Testis (tissue), 2 donors: ENCODE measurements at regions not wholly inside any gene's neighbourhood (a gene's known extent, or its start where the extent isn't known, plus 50 kb on each side); places are given as distances from the start of the nearest gene placed in this dataset.

Experiments used
- DNase-seq: peaks from one replicate; pipeline ENCODE4 v3.0.0-alpha.2; 2019
- H3K27ac ChIP-seq, 2 donors: fragments of 200-600 bp; sonication (generic); one replicate each; pipeline ENCODE4 v1.5.1; 2019
- H3K27me3 ChIP-seq: fragments of 200-600 bp; sonication (generic); one replicate; pipeline ENCODE4 v1.5.1; 2019
- H3K36me3 ChIP-seq: fragments of 200-600 bp; sonication (generic); one replicate; pipeline ENCODE4 v1.5.1; 2017; ENCODE audit warnings: low read depth; ENCODE audit errors: missing control alignments
- H3K4me1 ChIP-seq: fragments of 200-600 bp; sonication (generic); one replicate; pipeline ENCODE4 v1.5.1; 2019
- H3K4me3 ChIP-seq, 2 donors: fragments of 200-600 bp; sonication (generic); one replicate each; pipeline ENCODE4 v1.5.1; 2017 to 2019
- H3K9me3 ChIP-seq: fragments of 200-600 bp; sonication (generic); one replicate; pipeline ENCODE4 v1.5.1; 2017
- POLR2A ChIP-seq: fragments of 450-650 bp; IDR thresholded peaks from one replicate; pipeline ENCODE4 v1.6.1; 2017; ENCODE audit warnings: antibody characterized with exemption, mild to moderate bottlenecking, moderate library complexity
- WGBS, 2 donors: methylation state at CpG; one replicate each; pipeline ENCODE4 v1.1.5; 2018; 5-methylcytosine and 5-hydroxymethylcytosine counted together
- intact Hi-C: fragments of 100-400 bp; cut with DNase I; formaldehyde crosslinking; loops from one replicate; pipeline ENCODE4 v1.15.1; 2023; ENCODE audit warnings: low total_unique reads
- TF ChIP-seq, protein P1 (sequence below), 3 experiments: fragments of 450-650 bp in 2 of 3; fragments of 200-600 bp in 1 of 3; sonication (generic) in 1 of 3; IDR thresholded peaks; one replicate each; pipeline ENCODE4 v1.5.1; 2016 to 2019; ENCODE audit warnings: antibody characterized with exemption in 3 of 3, mild to moderate bottlenecking in 2 of 3, moderate library complexity in 1 of 3

DNA sequence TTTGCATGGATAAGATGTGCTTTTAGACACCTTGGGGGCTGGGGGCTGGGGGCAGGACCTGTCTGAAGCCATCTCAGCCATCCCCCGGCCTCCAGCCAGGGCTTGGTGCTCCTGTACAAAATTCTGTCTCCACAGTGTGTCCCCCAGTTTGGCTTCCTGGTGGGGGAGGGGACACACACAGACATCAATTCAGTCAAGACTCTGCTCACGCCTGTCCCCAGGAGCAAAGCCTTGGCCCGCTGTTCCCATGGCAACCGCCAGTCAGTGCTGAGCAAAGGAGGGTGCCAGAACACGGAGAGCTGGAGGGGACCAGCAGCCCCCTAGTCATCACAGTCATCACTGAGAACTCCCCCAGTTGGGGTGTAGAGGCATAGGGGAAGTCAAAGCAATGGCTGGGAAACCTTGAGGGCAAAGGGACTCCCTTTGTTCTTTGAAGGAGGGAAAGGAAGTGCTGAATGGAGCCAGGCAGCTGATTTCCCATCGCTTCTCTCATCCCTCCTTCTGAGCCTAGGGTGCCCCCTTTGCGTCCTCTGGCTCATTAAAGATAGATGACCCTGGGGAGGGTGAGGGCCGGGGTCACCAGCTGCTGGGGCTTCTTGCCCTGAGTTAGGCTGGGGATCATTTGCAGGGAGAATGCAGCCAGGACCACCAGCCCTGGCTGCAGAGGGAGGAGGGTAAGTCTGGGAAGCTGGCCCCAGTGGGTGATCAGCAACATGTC is 134.9 kb upstream of the IPO9 start:
- 70 to 84% methylated on average over 6 to 8 of the region's 8 CpGs for WGBS, 2 donors
- H3K27ac ChIP-seq = no peak overlapping the region
- DNase-seq = no peak
- H3K4me1 ChIP-seq = peaks cover 18% of the 10 kb centered on the region
- intact Hi-C loops = no loop called here
- H3K9me3 ChIP-seq = no peaks in the 10 kb centered on the region
- H3K27me3 ChIP-seq = no peaks in the 10 kb centered on the region
- TF ChIP-seq, protein P1, sequence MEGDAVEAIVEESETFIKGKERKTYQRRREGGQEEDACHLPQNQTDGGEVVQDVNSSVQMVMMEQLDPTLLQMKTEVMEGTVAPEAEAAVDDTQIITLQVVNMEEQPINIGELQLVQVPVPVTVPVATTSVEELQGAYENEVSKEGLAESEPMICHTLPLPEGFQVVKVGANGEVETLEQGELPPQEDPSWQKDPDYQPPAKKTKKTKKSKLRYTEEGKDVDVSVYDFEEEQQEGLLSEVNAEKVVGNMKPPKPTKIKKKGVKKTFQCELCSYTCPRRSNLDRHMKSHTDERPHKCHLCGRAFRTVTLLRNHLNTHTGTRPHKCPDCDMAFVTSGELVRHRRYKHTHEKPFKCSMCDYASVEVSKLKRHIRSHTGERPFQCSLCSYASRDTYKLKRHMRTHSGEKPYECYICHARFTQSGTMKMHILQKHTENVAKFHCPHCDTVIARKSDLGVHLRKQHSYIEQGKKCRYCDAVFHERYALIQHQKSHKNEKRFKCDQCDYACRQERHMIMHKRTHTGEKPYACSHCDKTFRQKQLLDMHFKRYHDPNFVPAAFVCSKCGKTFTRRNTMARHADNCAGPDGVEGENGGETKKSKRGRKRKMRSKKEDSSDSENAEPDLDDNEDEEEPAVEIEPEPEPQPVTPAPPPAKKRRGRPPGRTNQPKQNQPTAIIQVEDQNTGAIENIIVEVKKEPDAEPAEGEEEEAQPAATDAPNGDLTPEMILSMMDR (IDR thresholded peaks at IDR 0.05) = no peak
- TF ChIP-seq POLR2A = no peak
- no peak overlapping the region for H3K4me3 ChIP-seq
- H3K36me3 ChIP-seq = no peaks in the 10 kb centered on the region

DNA sequence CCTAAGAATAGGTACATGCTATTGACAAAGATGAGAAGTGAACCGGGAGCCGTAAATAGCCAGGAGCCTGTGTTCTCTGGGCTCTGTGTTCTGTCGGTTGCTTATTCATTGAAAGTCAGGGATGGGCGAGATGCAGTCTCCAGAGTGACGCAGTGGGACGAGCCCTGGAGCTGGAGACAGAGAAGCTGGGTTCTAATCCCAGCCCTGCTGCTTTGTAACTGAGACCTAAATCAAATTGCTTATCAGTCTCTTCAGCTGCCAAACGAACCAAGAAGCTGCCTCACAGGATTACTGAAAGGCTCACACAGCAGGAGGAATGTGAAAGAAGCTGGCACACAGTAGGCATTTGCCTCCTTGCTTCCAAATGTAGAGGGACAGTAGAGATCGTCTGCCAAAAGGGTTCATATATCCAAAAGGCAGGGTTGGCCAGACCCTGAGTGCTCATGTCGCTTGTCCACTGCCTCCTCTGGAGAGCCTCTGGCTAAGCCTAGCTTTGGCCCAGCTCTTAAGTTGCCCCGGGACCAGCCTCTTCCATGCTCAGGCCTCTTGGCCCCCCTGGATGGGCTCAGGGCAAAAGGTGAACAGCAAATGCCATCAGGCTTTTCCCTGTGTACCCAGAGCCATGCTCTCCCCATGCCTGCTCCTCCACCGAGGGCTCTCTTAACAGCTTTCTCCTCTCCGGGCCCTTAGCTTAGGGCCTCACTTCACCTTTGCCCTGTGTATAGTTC is 134.2 kb upstream of the IPO9 start:
- intact Hi-C loops = no loop called here
- no peak for TF ChIP-seq POLR2A
- TF ChIP-seq, protein P1 (IDR thresholded peaks at IDR 0.05) = no peak
- H3K9me3 ChIP-seq = no peaks in the 10 kb centered on the region
- H3K27ac ChIP-seq = no peak overlapping the region
- WGBS, 2 donors = 85 to 91% methylated on average over 10 to 12 of the region's 12 CpGs
- H3K4me3 ChIP-seq = no peak overlapping the region
- no peak for DNase-seq
- no peaks in the 10 kb centered on the region for H3K36me3 ChIP-seq
- peaks cover 18% of the 10 kb centered on the region for H3K4me1 ChIP-seq
- H3K27me3 ChIP-seq = no peaks in the 10 kb centered on the region

- DNase-seq = no peak
- TF ChIP-seq POLR2A = no peak
- TF ChIP-seq, protein P1 (IDR thresholded peaks at IDR 0.05) = no peak
- no peaks in the 10 kb centered on the region for H3K36me3 ChIP-seq
- 81 to 82% methylated on average over 6 of the region's 6 CpGs for WGBS, 2 donors
- no peak overlapping the region for H3K4me3 ChIP-seq
- intact Hi-C loops = no loop called here
- H3K27me3 ChIP-seq = no peaks in the 10 kb centered on the region
- peaks cover 18% of the 10 kb centered on the region for H3K4me1 ChIP-seq
- no peak overlapping the region for H3K27ac ChIP-seq
- no peaks in the 10 kb centered on the region for H3K9me3 ChIP-seq
Observed at GRCh38 chr1:201695607-201696006, 133.3 kb upstream of the IPO9 start.

- intact Hi-C loops = no loop called here
- TF ChIP-seq POLR2A = no peak
- TF ChIP-seq, protein P1 (IDR thresholded peaks at IDR 0.05) = no peak
- Histone ChIP-seq H3K4me1 (peaks cover 18% of the 10 kb centered on the region), H3K27me3 (no peaks in the 10 kb centered on the region), H3K4me3 (no peak overlapping the region), H3K36me3 (no peaks in the 10 kb centered on the region), H3K9me3 (no peaks in the 10 kb centered on the region), H3K27ac (no peak overlapping the region)
- 35 to 47% methylated on average over 11 to 13 of the region's 13 CpGs for WGBS, 2 donors
- peak; percentile 92 for DNase-seq
Observed at GRCh38 chr1:201696217-201696761, 132.7 kb upstream of the IPO9 start.
